ENCODE measurements at regions not wholly inside any gene's neighbourhood (a gene's known extent, or its start where the extent isn't known, plus 50 kb on each side); places are given as distances from the start of the nearest gene placed in this dataset.

- TF ChIP-seq POLR2A (IDR thresholded peaks at IDR 0.05; ENCODE audit: low read length): no peak
- no peak for TF ChIP-seq GATA1 (IDR thresholded peaks at IDR 0.05; ENCODE audit: low read depth, low read length)
Observed at GRCh38 chr5:100252037-100252436, 283.1 kb upstream of the FAM174A start.

All from erythroblast (primary cell).